Myocyte (in vitro differentiated cells): ENCODE measurements at regions not wholly inside any gene's neighbourhood (a gene's known extent, or its start where the extent isn't known, plus 50 kb on each side); places are given as distances from the start of the nearest gene placed in this dataset.
"Not testable (repeated sequence)": the region's sequence is repeated elsewhere in the genome, so short reads cannot be mapped to it uniquely, and the experiment has no call there.

Source experiments
- DNase-seq: peaks from one replicate; pipeline ENCODE4 v3.0.0-alpha.2; 2012; ENCODE audit warnings: low read depth

GRCh38 chr2:72031346-72032110 is 116.1 kb downstream of the CYP26B1 start:
- no peak for DNase-seq

DNA sequence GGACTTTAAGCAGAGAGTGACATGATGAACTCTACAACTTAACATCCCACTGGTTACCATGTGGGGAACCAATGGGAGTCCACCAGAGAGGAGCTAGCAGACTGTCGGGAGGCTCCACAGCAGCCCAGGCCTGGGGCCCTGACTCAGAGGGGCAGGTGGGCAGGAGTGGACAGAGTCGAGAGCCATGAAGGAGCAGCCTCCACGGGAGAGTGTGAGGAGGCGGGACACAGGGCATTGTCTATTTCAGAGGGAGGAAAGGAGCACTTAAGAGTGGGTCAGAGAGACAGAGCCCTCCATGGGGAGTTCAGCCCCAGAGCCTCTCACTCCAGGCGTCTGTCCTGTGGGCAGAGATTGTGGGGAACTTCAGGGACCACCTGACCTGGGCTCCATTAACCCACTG is 118.7 kb downstream of the CYP26B1 start:
- DNase-seq, result no peak

DNA sequence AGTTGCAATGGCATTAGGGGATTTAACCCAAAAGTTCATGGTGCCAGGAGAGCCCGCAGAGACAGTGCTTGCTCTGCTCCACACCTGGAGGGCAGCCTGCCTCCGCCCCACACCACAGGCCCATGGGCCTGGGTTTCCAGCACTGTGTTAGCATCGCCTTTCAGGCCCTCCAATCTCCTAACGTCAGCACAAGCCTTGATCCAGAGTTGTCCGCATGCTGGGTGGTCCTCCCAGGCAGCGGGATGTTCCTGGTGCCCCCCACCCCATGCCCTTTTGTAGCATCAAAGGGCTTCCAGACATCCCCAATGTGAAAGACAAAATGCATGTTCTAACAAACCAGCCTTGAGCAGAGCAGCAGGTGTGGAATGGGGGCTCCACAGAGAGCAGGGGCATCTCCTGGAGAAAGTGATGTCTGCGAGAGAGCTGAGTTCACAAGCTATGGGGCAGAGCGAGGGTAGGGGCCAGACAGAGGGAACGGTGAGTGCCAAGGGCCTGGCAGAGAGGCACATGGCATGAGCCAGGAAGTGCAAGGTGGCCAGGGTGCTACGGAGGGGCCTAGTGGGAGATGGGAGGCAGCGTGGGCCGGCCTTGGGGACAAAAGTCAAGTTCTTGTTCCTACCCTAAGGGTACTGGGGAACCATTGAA is 119.2 kb downstream of the CYP26B1 start:
- no peak for DNase-seq

- DNase-seq, result no peak
These were observed 120.1 kb downstream of the CYP26B1 start for GRCh38 chr2:72027426-72028161.

GRCh38 chr2:72026819-72027425 is 120.7 kb downstream of the CYP26B1 start:
- no peak for DNase-seq

- DNase-seq, result no peak
These were observed 123.0 kb downstream of the CYP26B1 start for GRCh38 chr2:72024451-72025175.

DNA sequence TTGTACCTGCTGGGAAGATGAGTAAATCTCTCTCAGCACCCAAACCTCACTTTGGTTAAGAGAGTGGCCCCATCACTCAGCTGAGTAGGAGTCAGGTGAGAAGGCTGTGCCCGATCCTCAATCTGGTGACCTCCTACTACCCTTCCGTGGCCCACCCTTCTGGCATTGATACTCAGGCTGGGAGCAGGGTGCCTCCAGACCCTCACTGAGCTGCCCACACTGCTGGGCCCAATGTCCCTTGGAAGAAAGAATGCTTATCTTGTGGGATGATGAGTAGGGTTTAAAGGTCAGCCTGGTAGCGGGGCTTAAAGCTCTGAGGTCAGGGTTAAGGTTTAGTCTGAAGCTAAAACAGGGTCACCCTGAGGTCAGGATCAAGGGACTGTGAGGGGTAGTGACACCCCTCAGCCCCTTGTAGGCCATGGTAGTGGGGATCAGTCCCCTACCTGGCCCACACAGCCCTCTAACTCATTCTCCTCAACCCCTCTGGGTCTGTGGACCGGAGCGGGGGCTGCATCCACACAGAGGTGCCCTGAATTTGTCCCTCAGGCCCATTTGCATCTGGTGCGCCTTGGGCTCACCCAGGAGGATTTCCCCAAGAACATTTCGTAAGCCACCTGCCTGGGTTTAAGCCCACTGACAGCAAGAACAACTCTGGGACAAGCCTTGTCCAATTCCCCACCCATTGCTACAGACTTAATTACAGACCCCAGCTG is 123.8 kb downstream of the CYP26B1 start:
- no peak for DNase-seq

DNA sequence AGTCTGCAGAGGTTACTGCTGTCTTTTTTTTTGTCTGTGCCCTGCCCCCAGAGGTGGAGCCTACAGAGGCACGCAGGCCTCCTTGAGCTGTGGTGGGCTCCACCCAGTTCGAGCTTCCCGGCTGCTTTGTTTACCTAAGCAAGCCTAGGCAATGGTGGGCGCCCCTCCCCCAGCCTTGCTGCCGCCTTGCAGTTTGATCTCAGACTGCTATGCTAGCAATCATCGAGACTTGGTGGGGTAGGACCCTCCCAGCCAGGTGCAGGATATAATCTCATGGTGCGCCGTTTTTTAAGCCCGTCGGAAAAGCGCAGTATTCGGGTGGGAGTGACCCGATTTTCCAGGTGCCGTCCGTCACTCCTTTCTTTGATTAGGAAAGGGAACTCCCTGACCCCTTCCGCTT is 126.3 kb downstream of the CYP26B1 start:
- DNase-seq, result not testable (repeated sequence)

- DNase-seq, result no peak
These were observed 132.4 kb downstream of the CYP26B1 start for GRCh38 chr2:72015266-72015665.

DNA sequence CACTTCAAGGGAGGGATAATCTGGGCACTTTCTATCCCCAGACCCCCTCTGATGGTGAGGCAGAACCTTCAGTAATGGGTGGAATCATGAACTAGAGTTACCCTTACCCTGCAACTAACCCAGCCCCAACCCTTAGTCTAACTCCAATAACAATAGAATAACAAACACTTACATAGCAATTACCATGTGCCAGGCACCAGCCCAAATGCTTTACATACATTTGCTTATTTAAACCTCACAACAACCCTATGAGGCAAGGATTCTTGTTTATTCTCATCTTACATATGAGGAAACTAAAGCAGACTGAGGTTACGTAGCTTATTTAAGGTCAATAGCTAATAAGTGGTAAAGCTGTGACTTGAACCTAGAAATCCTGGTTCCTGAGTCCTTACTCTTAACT is 132.8 kb downstream of the CYP26B1 start:
- DNase-seq, result no peak

DNA sequence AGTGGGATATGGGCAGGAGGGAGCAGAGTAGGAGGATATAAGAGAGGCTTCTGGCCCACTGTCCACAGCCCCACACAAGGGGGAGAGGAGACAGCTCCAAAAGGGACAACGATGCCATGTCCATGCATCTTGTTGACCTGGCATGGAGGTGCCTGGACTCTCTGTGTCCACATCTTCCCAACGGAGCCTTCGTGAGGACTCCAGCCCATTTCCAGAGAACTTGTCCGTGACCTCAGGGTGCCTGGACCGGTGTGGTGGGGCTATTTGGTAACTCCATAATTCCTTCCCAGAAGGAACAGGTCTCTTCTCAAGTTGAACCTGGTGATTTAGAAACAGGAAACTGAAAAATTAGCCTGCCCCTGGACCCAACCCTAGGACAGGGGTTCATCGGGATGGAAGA is 133.9 kb downstream of the CYP26B1 start:
- no peak for DNase-seq

DNA sequence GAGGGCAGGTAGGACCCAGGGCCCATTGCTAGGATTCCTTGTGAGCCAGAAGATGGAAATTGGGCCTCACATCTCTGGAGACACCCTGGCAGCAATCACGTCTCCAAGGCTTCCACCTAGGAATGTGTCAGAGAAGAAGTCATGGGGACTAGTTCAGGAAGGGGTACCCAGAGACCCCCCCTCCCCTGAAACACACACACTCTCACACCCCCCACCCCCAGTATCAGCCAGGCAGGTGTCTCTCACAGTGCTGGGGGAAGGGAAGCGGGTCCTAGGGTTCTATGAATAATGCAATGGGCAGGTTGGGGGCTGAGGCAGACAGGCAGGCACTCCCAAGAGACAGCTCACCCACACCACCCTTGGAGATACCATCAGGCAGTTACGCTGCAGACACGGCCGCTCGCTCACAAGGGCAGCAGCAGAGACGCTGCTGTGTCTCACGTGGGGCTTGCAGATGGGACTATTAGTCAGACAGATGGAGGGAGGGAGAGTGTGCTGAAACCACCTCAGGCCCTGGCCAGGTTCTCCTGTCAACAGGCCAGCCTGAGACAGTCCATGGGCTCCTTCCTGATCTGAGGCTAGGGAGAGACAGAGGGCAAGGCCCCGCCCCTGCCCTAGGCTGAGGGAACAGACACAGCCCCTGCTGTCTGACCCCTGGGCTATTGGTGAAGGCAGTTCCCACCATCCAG is 134.6 kb downstream of the CYP26B1 start:
- DNase-seq, result no peak

- DNase-seq, result no peak
These were observed 135.9 kb downstream of the CYP26B1 start for GRCh38 chr2:72011791-72012190.

- no peak for DNase-seq
These were observed 136.3 kb downstream of the CYP26B1 start for GRCh38 chr2:72011370-72011689.

- no peak for DNase-seq
These were observed 136.9 kb downstream of the CYP26B1 start for GRCh38 chr2:72010647-72011369.

GRCh38 chr2:72008608-72009007 is 139.1 kb downstream of the CYP26B1 start:
- DNase-seq, result no peak

DNA sequence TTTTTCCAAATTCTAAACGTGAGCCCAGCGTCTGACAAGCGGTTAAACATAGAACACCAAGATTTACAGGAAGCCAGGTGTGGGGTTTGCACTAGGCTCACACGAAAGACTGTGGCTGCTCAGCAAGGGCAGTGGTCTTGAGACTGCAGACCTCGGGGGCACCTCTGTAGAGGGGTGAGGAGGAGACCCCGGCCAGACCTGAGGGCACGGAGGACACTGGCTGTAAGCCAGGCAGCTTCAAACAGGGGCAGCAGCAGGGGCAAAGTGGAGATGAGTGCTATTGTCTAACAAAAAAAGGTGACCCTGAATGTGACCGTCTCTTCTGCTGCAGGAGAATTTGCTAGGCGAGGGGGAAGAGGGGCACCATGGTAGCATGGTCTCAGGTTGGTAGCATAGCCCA is 140.3 kb downstream of the CYP26B1 start:
- DNase-seq, result no peak

DNA sequence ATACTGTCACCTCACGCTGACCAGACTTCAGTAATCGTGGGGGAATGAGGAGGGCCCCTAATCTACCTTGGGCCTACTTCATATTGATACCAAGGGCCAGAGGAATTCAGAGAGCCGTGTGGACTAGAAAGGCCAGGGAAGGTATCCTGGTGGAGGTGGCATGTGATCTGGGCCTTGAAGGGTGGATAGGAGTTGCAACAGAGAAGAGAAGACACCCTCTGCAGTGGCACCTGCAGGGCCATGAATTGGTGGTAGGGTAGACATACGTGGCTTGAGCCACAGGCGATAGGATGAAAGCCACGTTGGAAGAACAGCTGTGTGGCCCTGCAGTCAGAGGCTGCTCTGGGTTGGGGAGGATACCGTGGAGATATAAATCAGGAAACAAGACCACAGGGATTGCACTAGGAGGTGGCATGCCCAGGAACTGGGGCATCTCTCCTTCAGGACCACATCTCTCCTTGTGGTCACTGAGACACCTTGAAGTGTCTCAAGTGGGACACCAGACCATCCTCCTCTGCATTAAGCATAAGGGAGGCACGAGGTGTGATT is 141.4 kb downstream of the CYP26B1 start:
- peak; percentile 3 for DNase-seq

- no peak for DNase-seq
These were observed 142.7 kb downstream of the CYP26B1 start for GRCh38 chr2:72004976-72005375.
